Right atrium auricular region (tissue), 2 donors: ENCODE measurements at regions not wholly inside any gene's neighbourhood (a gene's known extent, or its start where the extent isn't known, plus 50 kb on each side); places are given as distances from the start of the nearest gene placed in this dataset.

Experiments used
- DNase-seq: peaks from one replicate; pipeline ENCODE4 v3.0.0-alpha.2; 2019; ENCODE audit warnings: low spot score
- H3K27ac ChIP-seq, 2 donors: fragments of 200-600 bp; sonication (generic); 1 replicate in 1 of 2; 2 replicates in 1 of 2; pipeline ENCODE4 v1.5.1; 2016 to 2019
- H3K27me3 ChIP-seq, 2 donors: fragments of 200-600 bp; sonication (generic); one replicate each; pipeline versions ENCODE4 v1.5.1 to v1.6.0; 2017 to 2019
- H3K36me3 ChIP-seq: fragments of 200-600 bp; sonication (generic); one replicate; pipeline ENCODE4 v1.5.1; 2016
- H3K4me1 ChIP-seq, 2 donors: fragments of 200-600 bp; sonication (generic); one replicate each; pipeline versions ENCODE4 v1.5.1 to v1.6.0; 2017 to 2019
- H3K4me3 ChIP-seq, 2 donors: fragments of 200-600 bp; sonication (generic); 1 replicate in 1 of 2; 2 replicates in 1 of 2; pipeline ENCODE4 v1.5.1; 2017 to 2019; ENCODE audit warnings: mild to moderate bottlenecking in 1 of 2, moderate library complexity in 1 of 2
- H3K9me3 ChIP-seq, 2 donors: fragments of 200-600 bp; sonication (generic); one replicate each; pipeline ENCODE4 v1.5.1; 2019
- CTCF ChIP-seq, 2 donors: fragments of 200-600 bp; sonication (generic); IDR thresholded peaks; one replicate each; pipeline ENCODE4 v1.5.1; 2019; ENCODE audit warnings: antibody characterized with exemption in 2 of 2

DNA sequence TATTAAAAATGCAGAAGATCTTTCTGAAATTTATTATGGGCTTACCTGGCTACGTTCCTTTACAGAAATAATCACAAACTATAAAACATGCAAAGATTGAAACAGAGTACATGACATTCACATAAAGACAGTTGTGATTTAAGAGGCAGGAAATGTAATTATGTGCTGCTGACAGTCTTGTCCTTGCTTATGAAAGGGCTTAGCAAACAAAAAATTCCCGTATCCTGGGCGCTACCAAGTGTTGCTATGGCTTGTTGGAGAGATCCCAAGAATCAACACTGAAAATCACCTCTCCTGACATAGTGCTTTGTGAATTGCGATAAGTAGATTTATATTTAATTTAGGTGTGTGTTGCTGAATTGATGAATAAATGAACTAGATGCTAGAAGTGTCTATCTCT, 352.5 kb upstream of the C9orf72 start:
- Histone ChIP-seq H3K9me3 (no peaks in the 10 kb centered on the region), H3K4me3 (no peak overlapping the region)

GRCh38 chr9:27929841-27930240, 356.6 kb upstream of the C9orf72 start:
- no peak overlapping the region for H3K4me3 ChIP-seq
- no peaks in the 10 kb centered on the region for H3K27me3 ChIP-seq
- no peaks in the 10 kb centered on the region for H3K4me1 ChIP-seq
- DNase-seq, result no peak
- no peak for TF ChIP-seq CTCF (IDR thresholded peaks at IDR 0.05)
- no peaks in the 10 kb centered on the region for H3K36me3 ChIP-seq
- H3K9me3 ChIP-seq, result no peaks in the 10 kb centered on the region
- no peak overlapping the region for H3K27ac ChIP-seq

More for the DNA sequence above, 352.5 kb upstream of the C9orf72 start:
- Histone ChIP-seq H3K36me3 (no peaks in the 10 kb centered on the region), H3K4me1 (no peaks in the 10 kb centered on the region), H3K27me3 (no peaks in the 10 kb centered on the region), H3K27ac (no peak overlapping the region)
- TF ChIP-seq CTCF (IDR thresholded peaks at IDR 0.05), result no peak
- no peak for DNase-seq

- Histone ChIP-seq H3K4me1 (no peaks in the 10 kb centered on the region), H3K4me3 (no peak overlapping the region), H3K27ac (no peak overlapping the region), H3K9me3 (no peaks in the 10 kb centered on the region), H3K36me3 (no peaks in the 10 kb centered on the region), H3K27me3 (no peaks in the 10 kb centered on the region)
- TF ChIP-seq CTCF (IDR thresholded peaks at IDR 0.05), result no peak
- DNase-seq, result no peak
Observed at GRCh38 chr9:27933210-27934025, 360.1 kb upstream of the C9orf72 start.

DNA sequence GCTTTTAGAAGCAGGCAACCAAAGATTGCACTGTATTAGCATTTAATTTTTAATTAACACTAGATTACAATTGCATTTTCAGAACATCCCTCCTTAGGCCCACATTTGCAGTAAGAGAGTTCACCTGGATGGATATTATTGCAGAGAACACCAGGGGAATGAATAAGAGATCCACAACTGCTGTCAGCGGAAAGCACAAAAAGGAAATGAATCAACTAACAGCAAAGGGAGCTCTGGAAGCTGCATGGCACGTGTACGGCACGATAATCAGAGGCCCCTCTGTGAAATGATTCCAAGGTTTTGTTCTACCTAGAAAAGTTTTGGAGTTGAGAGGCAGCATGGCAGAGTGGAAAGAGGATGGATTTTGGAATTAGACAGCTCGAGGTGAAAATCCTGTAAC, 361.2 kb upstream of the C9orf72 start:
- DNase-seq, result no peak
- H3K27ac ChIP-seq, result no peak overlapping the region
- H3K36me3 ChIP-seq, result no peaks in the 10 kb centered on the region
- H3K9me3 ChIP-seq, result no peaks in the 10 kb centered on the region
- TF ChIP-seq CTCF (IDR thresholded peaks at IDR 0.05), result no peak
- H3K27me3 ChIP-seq, result no peaks in the 10 kb centered on the region
- no peaks in the 10 kb centered on the region for H3K4me1 ChIP-seq
- H3K4me3 ChIP-seq, result no peak overlapping the region

DNA sequence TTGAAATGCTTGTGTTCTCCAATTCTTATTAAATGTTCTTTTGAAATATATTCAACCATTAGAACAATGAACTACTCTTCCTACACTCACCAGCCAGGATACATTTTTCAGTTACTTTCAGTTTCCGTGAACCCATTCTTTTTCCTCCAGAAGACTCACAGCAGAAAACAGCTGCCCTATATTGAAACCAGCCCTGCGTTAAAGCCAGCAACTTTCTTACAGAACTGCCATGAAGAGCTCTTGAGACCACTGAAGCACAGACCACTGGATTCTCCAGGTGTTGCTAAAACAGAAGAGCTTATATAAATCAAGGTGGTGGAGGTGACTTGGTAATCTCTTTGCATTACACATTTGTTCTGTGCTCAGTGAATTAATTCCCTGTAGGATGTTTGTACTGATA, 365.9 kb upstream of the C9orf72 start:
- no peaks in the 10 kb centered on the region for H3K4me1 ChIP-seq
- no peak for DNase-seq
- H3K27me3 ChIP-seq, result no peaks in the 10 kb centered on the region
- H3K36me3 ChIP-seq, result no peaks in the 10 kb centered on the region
- no peak overlapping the region for H3K27ac ChIP-seq
- no peaks in the 10 kb centered on the region for H3K9me3 ChIP-seq
- H3K4me3 ChIP-seq, result no peak overlapping the region
- no peak for TF ChIP-seq CTCF (IDR thresholded peaks at IDR 0.05)

DNA sequence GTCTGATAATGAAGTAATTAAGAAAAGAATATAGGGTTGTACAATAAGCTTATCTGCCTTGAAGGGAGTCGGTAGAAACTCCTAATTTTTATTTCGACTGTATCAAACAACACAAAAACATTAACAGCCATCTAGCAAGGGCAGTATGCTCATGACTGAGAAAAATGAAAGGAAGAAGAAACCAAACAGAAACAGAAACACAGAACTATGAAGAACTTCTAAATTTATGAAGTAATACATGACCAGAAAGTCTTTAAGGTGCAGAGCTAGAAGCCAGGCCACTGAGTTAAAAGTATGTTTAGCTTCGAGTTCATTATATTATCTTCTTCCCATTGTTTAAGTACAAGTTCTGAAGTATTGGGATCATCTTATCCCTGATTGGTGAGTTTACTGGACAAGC, 367.3 kb upstream of the C9orf72 start:
- DNase-seq, result no peak
- TF ChIP-seq CTCF (IDR thresholded peaks at IDR 0.05), result no peak
- Histone ChIP-seq H3K27me3 (no peaks in the 10 kb centered on the region), H3K4me1 (no peaks in the 10 kb centered on the region), H3K4me3 (no peak overlapping the region), H3K27ac (no peak overlapping the region), H3K36me3 (no peaks in the 10 kb centered on the region), H3K9me3 (no peaks in the 10 kb centered on the region)
